ENCODE measurements at regions not wholly inside any gene's neighbourhood (a gene's known extent, or its start where the extent isn't known, plus 50 kb on each side); places are given as distances from the start of the nearest gene placed in this dataset.

- Histone ChIP-seq H3K27ac (ENCODE audit: low read depth in 2 of 2, low read length in 1 of 2) (peak overlapping the region; percentile 40 to 82; a peak in 3 of 4 replicates), H3K4me1 (ENCODE audit: control insufficient read depth in 1 of 2, insufficient read depth in 2 of 2, low read depth in 1 of 2, low read length in 1 of 2) (peaks cover 24 to 29% of the 10 kb centered on the region in 2 experiments), H3K79me2 (ENCODE audit: insufficient read depth) (no peaks in the 10 kb centered on the region), H3K36me3 (replicated peaks in 1 of 2; ENCODE audit: control insufficient read depth in 1 of 2, insufficient read depth in 2 of 2, low read length in 1 of 2) (no peaks in the 10 kb centered on the region), H3K9me2 (no peaks in the 10 kb centered on the region), H3K9me3 (no peaks in the 10 kb centered on the region), H2AFZ (ENCODE audit: low read depth) (peak overlapping the region; percentile 74; the same call in 1 of the 2 replicates), H3K4me3 (ENCODE audit: low read depth in 2 of 2, low read length in 1 of 2) (peak overlapping the region; percentile 21 to 24), H4K20me1 (ENCODE audit: insufficient read depth) (no peaks in the 10 kb centered on the region), H3K27me3 (ENCODE audit: insufficient read depth) (no peaks in the 10 kb centered on the region), H3K4me2 (peak overlapping the region; percentile 68), H3F3A (replicated peaks; ENCODE audit: insufficient read depth) (peaks cover 7% of the 10 kb centered on the region), H3K9ac (peak overlapping the region; percentile 63; the same call in 1 of the 2 replicates)
- ChIA-PET POLR2A (interaction anchor here (0.7 to 1.1 kb wide), 2 partner anchors 13 to 183 kb away, joined by 3 to 4 read pairs; no protein-coding TSS in a partner anchor), CTCF (interaction anchor here (0.8 to 1.6 kb wide), 4 partner anchors 15 to 622 kb away, joined by 3 to 5 read pairs (median 3); no protein-coding TSS in a partner anchor)
- 22% methylated on average over 7 of the region's 7 CpGs for WGBS (ENCODE audit: low lambda C conversion rate)
- peak; percentile 63 for DNase-seq
- no peak; a peak in 1 of 4 replicates for TF ChIP-seq EP300 (IDR thresholded peaks at IDR 0.05; ENCODE audit: borderline replicate concordance in 1 of 2, low read depth in 1 of 2, low read length in 1 of 2)
- no peak for TF ChIP-seq SMC3 (IDR thresholded peaks at IDR 0.05; ENCODE audit: low read depth, low read length)
- TF ChIP-seq RFX5 (IDR thresholded peaks at IDR 0.05; ENCODE audit: low read length) = no peak
- 0 out of 2 replicates have a peak, but pooled peaks have one; percentile 12 for TF ChIP-seq NFIC (IDR thresholded peaks at IDR 0.05; ENCODE audit: borderline replicate concordance)
- peak; percentile 32; the same call in 1 of the 2 replicates for TF ChIP-seq MXI1 (IDR thresholded peaks at IDR 0.05; ENCODE audit: low read depth, low read length)
- no peak for TF ChIP-seq FOXM1 (IDR thresholded peaks at IDR 0.05; ENCODE audit: low read depth)
- no peak for TF ChIP-seq CHD2 (IDR thresholded peaks at IDR 0.05; ENCODE audit: low read length, partially characterized antibody)
- no peak for TF ChIP-seq GATA2 (CRISPR knock-in tag; IDR thresholded peaks at IDR 0.05)
- peak; percentile 84 for TF ChIP-seq PBX3 (IDR thresholded peaks at IDR 0.05)
- TF ChIP-seq USF1 (IDR thresholded peaks at IDR 0.05; ENCODE audit: borderline replicate concordance, low read depth) = no peak
- peak; percentile 41; the same call in 1 of the 2 replicates for TF ChIP-seq MAX (IDR thresholded peaks at IDR 0.05; ENCODE audit: low read depth)
- TF ChIP-seq FOXJ3 (CRISPR knock-in tag; IDR thresholded peaks at IDR 0.05) = no peak
- no peak for TF ChIP-seq ZBTB33 (IDR thresholded peaks at IDR 0.05; ENCODE audit: borderline replicate concordance, low read depth)
- peak; percentile 38 for TF ChIP-seq JUND (IDR thresholded peaks at IDR 0.05)
- no peak for TF ChIP-seq IRF3 (IDR thresholded peaks at IDR 0.05; ENCODE audit: low read depth, low read length)
- no peak for TF ChIP-seq RXRA (IDR thresholded peaks at IDR 0.05; ENCODE audit: borderline replicate concordance, low read depth)
- 0 out of 2 replicates have a peak, but pooled peaks have one; percentile 14 for TF ChIP-seq GABPA (IDR thresholded peaks at IDR 0.05; ENCODE audit: low read depth)
- TF ChIP-seq EZH2phosphoT487 (IDR thresholded peaks at IDR 0.05; ENCODE audit: borderline replicate concordance, low read depth) = no peak
- no peak for TF ChIP-seq YY1 (IDR thresholded peaks at IDR 0.05; ENCODE audit: low read depth)
- no peak for TF ChIP-seq CTCF (IDR thresholded peaks at IDR 0.05)
- no peak for TF ChIP-seq RAD21 (IDR thresholded peaks at IDR 0.05; ENCODE audit: low read length)
- TF ChIP-seq TEAD4 (IDR thresholded peaks at IDR 0.05; ENCODE audit: borderline replicate concordance, insufficient read depth) = no peak
- no peak for TF ChIP-seq NRF1 (IDR thresholded peaks at IDR 0.05; ENCODE audit: low read depth, low read length)
- TF ChIP-seq TAF1 (IDR thresholded peaks at IDR 0.05; ENCODE audit: borderline replicate concordance, low read depth, low read length) = no peak
- TF ChIP-seq MEF2A (IDR thresholded peaks at IDR 0.05; ENCODE audit: borderline replicate concordance, low read depth) = no peak
- TF ChIP-seq POLR2AphosphoS5 (IDR thresholded peaks at IDR 0.05; ENCODE audit: low read depth, low read length) = peak; percentile 12; the same call in 1 of the 2 replicates
Observed at GRCh38 chr15:38068626-38069391, 134.4 kb downstream of the TMCO5A start.

Data from SK-N-SH (cell line).